Stimulated activated naive CD8-positive, alpha-beta T cell treated with anti-CD3 and anti-CD28 coated beads, Interleukin-15, Interleukin-2, amounts not matched to agents 100 ng/mL and 50 ng/mL, for 24 hours (primary cell): ENCODE measurements at regions not wholly inside any gene's neighbourhood (a gene's known extent, or its start where the extent isn't known, plus 50 kb on each side); places are given as distances from the start of the nearest gene placed in this dataset.
"Not testable (repeated sequence)": the region's sequence is repeated elsewhere in the genome, so short reads cannot be mapped to it uniquely, and the experiment has no call there.

Experiments
- H3K27ac Mint-ChIP-seq: one replicate; pipeline ENCODE4 v1.8.0; 2021; ENCODE audit warnings: mild to moderate bottlenecking, mixed read lengths
- H3K27me3 Mint-ChIP-seq: one replicate; pipeline ENCODE4 v1.8.0; 2021; ENCODE audit warnings: mixed read lengths
- H3K36me3 Mint-ChIP-seq: one replicate; pipeline ENCODE4 v1.8.0; 2021; ENCODE audit warnings: low read depth, mixed read lengths
- H3K4me1 Mint-ChIP-seq: one replicate; pipeline ENCODE4 v1.8.0; 2021; ENCODE audit warnings: low read depth, mixed read lengths
- H3K4me3 Mint-ChIP-seq: one replicate; pipeline ENCODE4 v1.8.0; 2021; ENCODE audit warnings: mild to moderate bottlenecking, mixed read lengths
- H3K9me3 Mint-ChIP-seq: one replicate; pipeline ENCODE4 v1.8.0; 2021; ENCODE audit warnings: mixed read lengths

- H3K27me3 Mint-ChIP-seq, H3K4me1 Mint-ChIP-seq, H3K4me3 Mint-ChIP-seq, H3K36me3 Mint-ChIP-seq, H3K27ac Mint-ChIP-seq: not testable (repeated sequence)
- peaks cover 12% of the 10 kb centered on the region for H3K9me3 Mint-ChIP-seq
These were observed 1285.1 kb downstream of the NSUN3 start for GRCh38 chr3:95347936-95348335.

GRCh38 chr3:95348879-95349278, 1286.0 kb downstream of the NSUN3 start:
- no peaks in the 10 kb centered on the region for H3K4me1 Mint-ChIP-seq
- no peak overlapping the region for H3K27ac Mint-ChIP-seq
- H3K27me3 Mint-ChIP-seq: no peaks in the 10 kb centered on the region
- H3K9me3 Mint-ChIP-seq: peaks cover 5% of the 10 kb centered on the region
- no peak overlapping the region for H3K4me3 Mint-ChIP-seq
- no peaks in the 10 kb centered on the region for H3K36me3 Mint-ChIP-seq

- Mint-ChIP-seq H3K27ac (no peak overlapping the region), H3K27me3 (no peaks in the 10 kb centered on the region), H3K9me3 (peaks cover 5% of the 10 kb centered on the region), H3K4me3 (no peak overlapping the region), H3K4me1 (no peaks in the 10 kb centered on the region), H3K36me3 (no peaks in the 10 kb centered on the region)
These were observed 1287.2 kb downstream of the NSUN3 start for GRCh38 chr3:95350049-95350448.

GRCh38 chr3:95351158-95351557, 1288.3 kb downstream of the NSUN3 start:
- Mint-ChIP-seq H3K9me3 (peaks cover 5% of the 10 kb centered on the region), H3K27ac (no peak overlapping the region), H3K36me3 (no peaks in the 10 kb centered on the region), H3K4me3 (no peak overlapping the region), H3K27me3 (no peaks in the 10 kb centered on the region), H3K4me1 (no peaks in the 10 kb centered on the region)

GRCh38 chr3:95352471-95352870, 1289.6 kb downstream of the NSUN3 start:
- Mint-ChIP-seq H3K9me3 (peaks cover 5% of the 10 kb centered on the region), H3K4me1 (no peaks in the 10 kb centered on the region), H3K27me3 (no peaks in the 10 kb centered on the region)

GRCh38 chr3:95354489-95354888, 1291.6 kb downstream of the NSUN3 start:
- H3K36me3 Mint-ChIP-seq: no peaks in the 10 kb centered on the region
- no peaks in the 10 kb centered on the region for H3K27me3 Mint-ChIP-seq
- no peaks in the 10 kb centered on the region for H3K9me3 Mint-ChIP-seq
- H3K4me1 Mint-ChIP-seq: no peaks in the 10 kb centered on the region
- H3K4me3 Mint-ChIP-seq: no peak overlapping the region
- H3K27ac Mint-ChIP-seq: no peak overlapping the region

More at GRCh38 chr3:95352471-95352870, 1289.6 kb downstream of the NSUN3 start:
- no peaks in the 10 kb centered on the region for H3K36me3 Mint-ChIP-seq
- H3K27ac Mint-ChIP-seq: no peak overlapping the region
- H3K4me3 Mint-ChIP-seq: no peak overlapping the region

GRCh38 chr3:95356764-95357501, 1294.1 kb downstream of the NSUN3 start:
- H3K4me3 Mint-ChIP-seq: no peak overlapping the region
- H3K27ac Mint-ChIP-seq: no peak overlapping the region
- no peaks in the 10 kb centered on the region for H3K36me3 Mint-ChIP-seq
- no peaks in the 10 kb centered on the region for H3K27me3 Mint-ChIP-seq
- no peaks in the 10 kb centered on the region for H3K4me1 Mint-ChIP-seq
- H3K9me3 Mint-ChIP-seq: no peaks in the 10 kb centered on the region

GRCh38 chr3:95387242-95388021, 1324.6 kb downstream of the NSUN3 start:
- Mint-ChIP-seq H3K4me1 (no peaks in the 10 kb centered on the region), H3K27me3 (no peaks in the 10 kb centered on the region), H3K27ac (no peak overlapping the region), H3K9me3 (no peaks in the 10 kb centered on the region), H3K4me3 (no peak overlapping the region), H3K36me3 (no peaks in the 10 kb centered on the region)

- Mint-ChIP-seq H3K9me3 (no peaks in the 10 kb centered on the region), H3K4me1 (no peaks in the 10 kb centered on the region), H3K27ac (no peak overlapping the region), H3K27me3 (no peaks in the 10 kb centered on the region), H3K36me3 (no peaks in the 10 kb centered on the region), H3K4me3 (no peak overlapping the region)
These were observed 1327.0 kb downstream of the NSUN3 start for GRCh38 chr3:95389725-95390313.

GRCh38 chr3:95394286-95394685, 1331.4 kb downstream of the NSUN3 start:
- no peaks in the 10 kb centered on the region for H3K4me1 Mint-ChIP-seq
- H3K9me3 Mint-ChIP-seq: no peaks in the 10 kb centered on the region
- no peaks in the 10 kb centered on the region for H3K36me3 Mint-ChIP-seq
- H3K27ac Mint-ChIP-seq: no peak overlapping the region
- no peaks in the 10 kb centered on the region for H3K27me3 Mint-ChIP-seq
- no peak overlapping the region for H3K4me3 Mint-ChIP-seq

GRCh38 chr3:95399585-95399984, 1336.7 kb downstream of the NSUN3 start:
- H3K4me3 Mint-ChIP-seq: no peak overlapping the region
- H3K36me3 Mint-ChIP-seq: no peaks in the 10 kb centered on the region
- H3K9me3 Mint-ChIP-seq: peaks cover 5% of the 10 kb centered on the region
- no peaks in the 10 kb centered on the region for H3K27me3 Mint-ChIP-seq
- H3K4me1 Mint-ChIP-seq: no peaks in the 10 kb centered on the region
- no peak overlapping the region for H3K27ac Mint-ChIP-seq

- H3K27ac Mint-ChIP-seq: no peak overlapping the region
These were observed 1338.8 kb downstream of the NSUN3 start for GRCh38 chr3:95401693-95402092.

GRCh38 chr3:95407709-95408463, 1345.0 kb downstream of the NSUN3 start:
- H3K36me3 Mint-ChIP-seq: no peaks in the 10 kb centered on the region
- no peaks in the 10 kb centered on the region for H3K4me1 Mint-ChIP-seq
- H3K9me3 Mint-ChIP-seq: peaks cover 13% of the 10 kb centered on the region
- no peak overlapping the region for H3K4me3 Mint-ChIP-seq
- H3K27ac Mint-ChIP-seq: no peak overlapping the region
- no peaks in the 10 kb centered on the region for H3K27me3 Mint-ChIP-seq

More at GRCh38 chr3:95401693-95402092, 1338.8 kb downstream of the NSUN3 start:
- no peaks in the 10 kb centered on the region for H3K4me1 Mint-ChIP-seq
- H3K36me3 Mint-ChIP-seq: no peaks in the 10 kb centered on the region
- H3K9me3 Mint-ChIP-seq: peaks cover 5% of the 10 kb centered on the region
- no peak overlapping the region for H3K4me3 Mint-ChIP-seq
- no peaks in the 10 kb centered on the region for H3K27me3 Mint-ChIP-seq

- Mint-ChIP-seq H3K4me3 (no peak overlapping the region), H3K9me3 (peaks cover 13% of the 10 kb centered on the region), H3K36me3 (no peaks in the 10 kb centered on the region), H3K27ac (no peak overlapping the region), H3K27me3 (no peaks in the 10 kb centered on the region), H3K4me1 (no peaks in the 10 kb centered on the region)
These were observed 1345.6 kb downstream of the NSUN3 start for GRCh38 chr3:95408464-95408862.

- Mint-ChIP-seq H3K36me3 (no peaks in the 10 kb centered on the region), H3K9me3 (peaks cover 5% of the 10 kb centered on the region), H3K27ac (no peak overlapping the region), H3K27me3 (no peaks in the 10 kb centered on the region), H3K4me3 (no peak overlapping the region), H3K4me1 (no peaks in the 10 kb centered on the region)
These were observed 1355.4 kb downstream of the NSUN3 start for GRCh38 chr3:95418251-95418650.
